ENCODE measurements at regions not wholly inside any gene's neighbourhood (a gene's known extent, or its start where the extent isn't known, plus 50 kb on each side); places are given as distances from the start of the nearest gene placed in this dataset.

- DNase-seq (ENCODE audit: low read depth), result no peak
- H3K4me3 ChIP-seq (ENCODE audit: control insufficient read depth, low read depth, low read length), result no peak overlapping the region
- no peak for TF ChIP-seq CTCF (IDR thresholded peaks at IDR 0.05; ENCODE audit: control insufficient read depth, insufficient read depth, low read depth, low read length, missing control alignments)
Observed at GRCh38 chr1:208374391-208374941, 130.3 kb upstream of the PLXNA2 start.

GRCh38 chr1:208381481-208381880 lies 137.3 kb upstream of the PLXNA2 start:
- H3K4me3 ChIP-seq (ENCODE audit: control insufficient read depth, low read depth, low read length), result no peak overlapping the region
- no peak for TF ChIP-seq CTCF (IDR thresholded peaks at IDR 0.05; ENCODE audit: control insufficient read depth, insufficient read depth, low read depth, low read length, missing control alignments)
- no peak for DNase-seq (ENCODE audit: low read depth)

GRCh38 chr1:208387908-208388811 lies 144.0 kb upstream of the PLXNA2 start:
- no peak for DNase-seq (ENCODE audit: low read depth)
- no peak for TF ChIP-seq CTCF (IDR thresholded peaks at IDR 0.05; ENCODE audit: control insufficient read depth, insufficient read depth, low read depth, low read length, missing control alignments)
- no peak overlapping the region for H3K4me3 ChIP-seq (ENCODE audit: control insufficient read depth, low read depth, low read length)

- no peak for DNase-seq (ENCODE audit: low read depth)
- TF ChIP-seq CTCF (IDR thresholded peaks at IDR 0.05; ENCODE audit: control insufficient read depth, insufficient read depth, low read depth, low read length, missing control alignments), result no peak
- H3K4me3 ChIP-seq (ENCODE audit: control insufficient read depth, low read depth, low read length), result no peak overlapping the region
Observed at GRCh38 chr1:208393416-208393815, 149.2 kb upstream of the PLXNA2 start.

- DNase-seq (ENCODE audit: low read depth), result no peak
- TF ChIP-seq CTCF (IDR thresholded peaks at IDR 0.05; ENCODE audit: control insufficient read depth, insufficient read depth, low read depth, low read length, missing control alignments), result no peak
Observed at GRCh38 chr1:208393826-208394225, 149.6 kb upstream of the PLXNA2 start.

GRCh38 chr1:208397286-208397685 lies 153.1 kb upstream of the PLXNA2 start:
- no peak for DNase-seq (ENCODE audit: low read depth)
- no peak overlapping the region for H3K4me3 ChIP-seq (ENCODE audit: control insufficient read depth, low read depth, low read length)
- TF ChIP-seq CTCF (IDR thresholded peaks at IDR 0.05; ENCODE audit: control insufficient read depth, insufficient read depth, low read depth, low read length, missing control alignments), result no peak

More at GRCh38 chr1:208393826-208394225, 149.6 kb upstream of the PLXNA2 start:
- no peak overlapping the region for H3K4me3 ChIP-seq (ENCODE audit: control insufficient read depth, low read depth, low read length)

Measured in AG09309 (cell line).